CD14-positive monocyte (primary cell): ENCODE measurements at regions not wholly inside any gene's neighbourhood (a gene's known extent, or its start where the extent isn't known, plus 50 kb on each side); places are given as distances from the start of the nearest gene placed in this dataset.

ENCODE experiments used
- DNase-seq, 3 donors: peaks; one replicate each; pipeline ENCODE4 v3.0.0-alpha.2; 2011 to 2022
- H2AFZ ChIP-seq: 2 replicates; pipeline ENCODE4 v1.6.0; 2012; ENCODE audit warnings: mild to moderate bottlenecking, low read depth, low read length, inconsistent platforms; ENCODE audit not compliant: insufficient read depth, poor library complexity, severe bottlenecking
- H3K27ac ChIP-seq, 2 donors: 1 replicate in 1 of 2; 2 replicates in 1 of 2; pipeline ENCODE4 v1.5.1; 2012 to 2013; ENCODE audit warnings: low read length in 2 of 2, control low read depth in 1 of 2, inconsistent platforms in 1 of 2, low read depth in 1 of 2, mild to moderate bottlenecking in 1 of 2
- H3K27me3 ChIP-seq, 2 donors: one replicate each; pipeline versions ENCODE4 v1.6.0 to v1.6.1; 2011 to 2013; ENCODE audit warnings: low read length in 2 of 2; ENCODE audit not compliant: control insufficient read depth in 2 of 2, insufficient read depth in 2 of 2
- H3K36me3 ChIP-seq, 2 donors: replicated peaks in 1 of 2; 1 replicate in 1 of 2; 2 replicates in 1 of 2; pipeline versions ENCODE4 v1.5.1 to v1.6.1; 2012 to 2013; ENCODE audit warnings: low read length in 2 of 2, control low read depth in 1 of 2, inconsistent platforms in 1 of 2, mild to moderate bottlenecking in 1 of 2; ENCODE audit not compliant: insufficient read depth in 2 of 2, control insufficient read depth in 1 of 2
- H3K4me1 ChIP-seq, 2 donors: 1 replicate in 1 of 2; 2 replicates in 1 of 2; pipeline versions ENCODE4 v1.5.1 to v1.6.1; 2012 to 2013; ENCODE audit warnings: low read length in 2 of 2, control low read depth in 1 of 2, inconsistent platforms in 1 of 2, mild to moderate bottlenecking in 1 of 2, moderate library complexity in 1 of 2; ENCODE audit not compliant: insufficient read depth in 2 of 2, control insufficient read depth in 1 of 2
- H3K4me2 ChIP-seq: replicated peaks from 2 replicates; pipeline ENCODE3; 2012; ENCODE audit warnings: low read length, moderate library complexity, mild to moderate bottlenecking; ENCODE audit not compliant: poor library complexity, severe bottlenecking; ENCODE audit errors: extremely low read depth
- H3K4me3 ChIP-seq, 3 experiments: fragments of 200-600 bp in 1 of 3; sonication (generic) in 1 of 3; replicated peaks in 1 of 3; 1 replicate in 2 of 3; 2 replicates in 1 of 3; pipeline ENCODE4 v1.5.1; 2011 to 2013; ENCODE audit warnings: low read length in 3 of 3, mild to moderate bottlenecking in 3 of 3, control low read depth in 2 of 3, low read depth in 2 of 3, inconsistent platforms in 1 of 3, moderate library complexity in 1 of 3
- H3K79me2 ChIP-seq: 2 replicates; pipeline ENCODE4 v1.6.0; 2012; ENCODE audit warnings: mild to moderate bottlenecking, control low read depth, inconsistent platforms, low read length, moderate library complexity; ENCODE audit not compliant: insufficient read depth
- H3K9ac ChIP-seq: 2 replicates; pipeline ENCODE4 v1.6.0; 2017; ENCODE audit warnings: low read length, mild to moderate bottlenecking; ENCODE audit not compliant: insufficient read depth, poor library complexity, severe bottlenecking
- H3K9me3 ChIP-seq, 2 donors: replicated peaks in 1 of 2; 1 replicate in 1 of 2; 2 replicates in 1 of 2; pipeline versions ENCODE4 v1.5.1 to v1.6.1; 2012 to 2013; ENCODE audit warnings: low read length in 2 of 2, control low read depth in 1 of 2; ENCODE audit not compliant: control insufficient read depth in 1 of 2, insufficient read depth in 1 of 2
- H4K20me1 ChIP-seq: 2 replicates; pipeline ENCODE4 v1.6.0; 2012; ENCODE audit warnings: mild to moderate bottlenecking, low read length, control low read depth, moderate library complexity; ENCODE audit not compliant: insufficient read depth
- H3K27ac Mint-ChIP-seq, 7 donors: one replicate each; pipeline ENCODE4 v1.8.0; 2020; ENCODE audit warnings: mild to moderate bottlenecking in 7 of 7, mixed read lengths in 7 of 7, moderate library complexity in 6 of 7, inconsistent platforms in 2 of 7
- H3K27me3 Mint-ChIP-seq, 3 donors: one replicate each; pipeline ENCODE4 v1.8.0; 2021 to 2022; ENCODE audit warnings: low read depth in 3 of 3, mild to moderate bottlenecking in 3 of 3, mixed read lengths in 3 of 3, moderate library complexity in 3 of 3, inconsistent platforms in 1 of 3
- H3K36me3 Mint-ChIP-seq, 2 donors: one replicate each; pipeline ENCODE4 v1.8.0; 2020; ENCODE audit warnings: mixed read lengths in 2 of 2, inconsistent platforms in 1 of 2, mild to moderate bottlenecking in 1 of 2
- H3K4me1 Mint-ChIP-seq: one replicate; pipeline ENCODE4 v1.8.0; 2020; ENCODE audit warnings: mild to moderate bottlenecking, mixed read lengths
- H3K4me3 Mint-ChIP-seq, 2 donors: one replicate each; pipeline ENCODE4 v1.8.0; 2020; ENCODE audit warnings: mild to moderate bottlenecking in 2 of 2, mixed read lengths in 2 of 2, moderate library complexity in 1 of 2
- H3K9me3 Mint-ChIP-seq, 7 donors: one replicate each; pipeline ENCODE4 v1.8.0; 2020 to 2022; ENCODE audit warnings: mixed read lengths in 7 of 7, mild to moderate bottlenecking in 6 of 7, moderate library complexity in 6 of 7, inconsistent platforms in 2 of 7
- WGBS: methylation state at CpG from one replicate; pipeline ENCODE4 v1.1.5; 2013; ENCODE audit warnings: missing lambda C conversion rate; ENCODE audit not compliant: insufficient coverage; 5-methylcytosine and 5-hydroxymethylcytosine counted together
- intact Hi-C, 2 donors: fragments of 100-400 bp; cut with micrococcal nuclease; formaldehyde crosslinking; loops; one replicate each; pipeline versions ENCODE4 v1.15.0 to v1.15.1; 2023
- TF ChIP-seq, protein P1 (sequence below): fragments of 200-600 bp; IDR thresholded peaks from one replicate; pipeline ENCODE4 v1.8.0; 2022; ENCODE audit warnings: antibody characterized with exemption, mild to moderate bottlenecking

DNA sequence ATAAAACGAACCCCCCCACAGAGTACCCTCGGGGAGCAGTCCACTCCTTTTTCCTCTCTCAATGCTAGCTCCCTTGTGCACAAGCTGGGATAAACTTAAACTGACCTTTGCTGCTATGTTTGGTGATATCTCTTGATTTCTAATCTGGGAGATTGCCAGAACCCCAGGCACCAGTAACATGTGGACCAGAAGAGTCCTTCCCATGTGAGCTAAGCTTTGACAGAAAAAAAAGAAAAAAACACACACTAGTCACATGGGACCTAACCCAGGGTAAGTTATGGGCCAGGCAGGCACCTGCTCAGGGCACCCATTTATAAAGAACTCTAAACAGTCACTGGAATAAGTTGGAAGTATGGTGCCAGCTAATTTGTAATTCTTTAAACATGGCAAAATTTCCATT, 242.6 kb downstream of the EN1 start:
- H3K4me3 Mint-ChIP-seq = no peak overlapping the region
- H4K20me1 ChIP-seq = no peaks in the 10 kb centered on the region
- no peaks in the 10 kb centered on the region for H3K36me3 Mint-ChIP-seq
- H3K27ac Mint-ChIP-seq = no peak overlapping the region
- no peaks in the 10 kb centered on the region for H3K4me1 Mint-ChIP-seq
- no peak overlapping the region for H3K27ac ChIP-seq
- DNase-seq = no peak
- peaks cover 0 to 6% (median 1%) of the 10 kb centered on the region in 7 donors for H3K9me3 Mint-ChIP-seq
- WGBS = 20% methylated on average over 1 of the region's 2 CpGs
- TF ChIP-seq, protein P1, sequence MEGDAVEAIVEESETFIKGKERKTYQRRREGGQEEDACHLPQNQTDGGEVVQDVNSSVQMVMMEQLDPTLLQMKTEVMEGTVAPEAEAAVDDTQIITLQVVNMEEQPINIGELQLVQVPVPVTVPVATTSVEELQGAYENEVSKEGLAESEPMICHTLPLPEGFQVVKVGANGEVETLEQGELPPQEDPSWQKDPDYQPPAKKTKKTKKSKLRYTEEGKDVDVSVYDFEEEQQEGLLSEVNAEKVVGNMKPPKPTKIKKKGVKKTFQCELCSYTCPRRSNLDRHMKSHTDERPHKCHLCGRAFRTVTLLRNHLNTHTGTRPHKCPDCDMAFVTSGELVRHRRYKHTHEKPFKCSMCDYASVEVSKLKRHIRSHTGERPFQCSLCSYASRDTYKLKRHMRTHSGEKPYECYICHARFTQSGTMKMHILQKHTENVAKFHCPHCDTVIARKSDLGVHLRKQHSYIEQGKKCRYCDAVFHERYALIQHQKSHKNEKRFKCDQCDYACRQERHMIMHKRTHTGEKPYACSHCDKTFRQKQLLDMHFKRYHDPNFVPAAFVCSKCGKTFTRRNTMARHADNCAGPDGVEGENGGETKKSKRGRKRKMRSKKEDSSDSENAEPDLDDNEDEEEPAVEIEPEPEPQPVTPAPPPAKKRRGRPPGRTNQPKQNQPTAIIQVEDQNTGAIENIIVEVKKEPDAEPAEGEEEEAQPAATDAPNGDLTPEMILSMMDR = no peak
- H3K4me2 ChIP-seq = no peak overlapping the region
- no peak overlapping the region for H3K9ac ChIP-seq
- no peak overlapping the region for H2AFZ ChIP-seq
- H3K4me1 ChIP-seq = no peaks in the 10 kb centered on the region
- no peaks in the 10 kb centered on the region for H3K27me3 ChIP-seq
- H3K36me3 ChIP-seq = no peaks in the 10 kb centered on the region
- H3K27me3 Mint-ChIP-seq = peaks cover 0 to 2% (median 2%) of the 10 kb centered on the region in 3 donors
- no peaks in the 10 kb centered on the region for H3K9me3 ChIP-seq
- no peak overlapping the region for H3K4me3 ChIP-seq
- intact Hi-C loops = no loop called here
- no peaks in the 10 kb centered on the region for H3K79me2 ChIP-seq

DNA sequence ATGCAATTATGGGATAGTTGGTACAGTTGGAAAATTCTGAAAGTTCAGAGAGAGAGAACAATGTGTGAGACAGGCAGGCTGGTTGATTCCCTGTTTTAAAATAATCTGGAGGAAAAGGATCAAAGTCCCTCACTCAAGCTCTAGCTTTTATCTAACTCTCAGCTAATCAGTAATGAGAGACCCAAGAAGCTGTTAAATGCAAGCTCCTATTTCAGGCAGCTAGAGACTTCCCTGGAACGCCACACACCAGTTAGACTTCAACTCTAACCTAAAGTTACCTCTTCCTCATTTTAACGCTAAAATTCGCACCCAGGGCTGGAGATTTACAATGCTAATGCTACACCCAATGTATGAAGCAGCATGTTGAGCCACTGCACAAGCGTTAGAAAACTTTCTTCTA, 243.1 kb downstream of the EN1 start:
- no peaks in the 10 kb centered on the region for H3K79me2 ChIP-seq
- WGBS = 58% methylated on average over 2 of the region's 4 CpGs
- intact Hi-C loops = no loop called here
- H3K4me1 ChIP-seq = no peaks in the 10 kb centered on the region
- Mint-ChIP-seq H3K4me3 (no peak overlapping the region), H3K27me3 (peaks cover 0 to 2% (median 2%) of the 10 kb centered on the region in 3 donors), H3K27ac (no peak overlapping the region), H3K4me1 (no peaks in the 10 kb centered on the region), H3K36me3 (no peaks in the 10 kb centered on the region), H3K9me3 (peaks cover 0 to 7% (median 1%) of the 10 kb centered on the region in 7 donors)
- H3K27me3 ChIP-seq = no peaks in the 10 kb centered on the region
- H3K4me3 ChIP-seq = no peak overlapping the region
- no peak overlapping the region for H3K9ac ChIP-seq
- H2AFZ ChIP-seq = no peak overlapping the region
- TF ChIP-seq, protein P1 = no peak
- H3K36me3 ChIP-seq = no peaks in the 10 kb centered on the region
- no peak overlapping the region for H3K4me2 ChIP-seq
- peaks cover 0 to under 1% of the 10 kb centered on the region in 2 donors for H3K9me3 ChIP-seq
- H3K27ac ChIP-seq = no peak overlapping the region
- no peaks in the 10 kb centered on the region for H4K20me1 ChIP-seq
- DNase-seq = no peak
